Sigmoid colon (tissue), 4 donors: ENCODE measurements at regions not wholly inside any gene's neighbourhood (a gene's known extent, or its start where the extent isn't known, plus 50 kb on each side); places are given as distances from the start of the nearest gene placed in this dataset.

ENCODE experiments used
- CTCF ChIP-seq, 4 experiments: fragments of 450-650 bp in 3 of 4; fragments of 200-600 bp in 1 of 4; IDR thresholded peaks; one replicate each; pipeline ENCODE4 v1.5.1; 2016 to 2019; ENCODE audit warnings: antibody characterized with exemption in 4 of 4, mild to moderate bottlenecking in 3 of 4, moderate library complexity in 2 of 4
- EP300 ChIP-seq, 4 donors: sonication (generic); formaldehyde crosslinking; IDR thresholded peaks; one replicate each; pipeline ENCODE4 v1.6.1; 2017; ENCODE audit warnings: antibody characterized with exemption in 4 of 4
- POLR2A ChIP-seq, 2 donors: fragments of 450-650 bp; IDR thresholded peaks; one replicate each; pipeline ENCODE4 v1.6.1; 2016; ENCODE audit warnings: antibody characterized with exemption in 2 of 2, mild to moderate bottlenecking in 2 of 2, moderate library complexity in 2 of 2
- POLR2AphosphoS5 ChIP-seq, 4 donors: sonication (generic); formaldehyde crosslinking; IDR thresholded peaks; one replicate each; pipeline ENCODE4 v1.6.1; 2017; ENCODE audit warnings: antibody characterized with exemption in 4 of 4

- TF ChIP-seq CTCF (IDR thresholded peaks at IDR 0.05) (no peak), EP300 (IDR thresholded peaks at IDR 0.05) (no peak), POLR2AphosphoS5 (IDR thresholded peaks at IDR 0.05) (no peak), POLR2A (IDR thresholded peaks at IDR 0.05) (no peak)
Measured at GRCh38 chr14:42149609-42150261, 543.1 kb downstream of the LRFN5 start.
